GM23248 (cell line): ENCODE measurements at regions not wholly inside any gene's neighbourhood (a gene's known extent, or its start where the extent isn't known, plus 50 kb on each side); places are given as distances from the start of the nearest gene placed in this dataset.

ENCODE experiments used
- EZH2 ChIP-seq: fragments of 200-600 bp; sonication (generic); IDR thresholded peaks from 2 replicates; pipeline ENCODE4 v1.6.1; 2018; ENCODE audit warnings: antibody characterized with exemption, mild to moderate bottlenecking; ENCODE audit not compliant: insufficient read depth, poor library complexity, severe bottlenecking
- EZH2phosphoT487 ChIP-seq: fragments of 200-600 bp; sonication (generic); IDR thresholded peaks from 2 replicates; pipeline ENCODE4 v1.6.1; 2018; ENCODE audit warnings: antibody characterized with exemption, moderate library complexity, mild to moderate bottlenecking, low read depth; ENCODE audit not compliant: insufficient read depth

- TF ChIP-seq EZH2phosphoT487 (no peak), EZH2 (no peak)
Observed at GRCh38 chr10:64750672-64751071, 1229.5 kb downstream of the REEP3 start.
